GM18499 (cell line): ENCODE measurements at regions not wholly inside any gene's neighbourhood (a gene's known extent, or its start where the extent isn't known, plus 50 kb on each side); places are given as distances from the start of the nearest gene placed in this dataset.

Experiments used
- ATAC-seq: cut with Tn5 transposase; IDR thresholded peaks from one replicate; pipeline ENCODE4 v1.9.1; 2021; ENCODE audit warnings: moderate number of reproducible peaks; ENCODE audit not compliant: insufficient read depth, unreplicated experiment

- no peak for ATAC-seq
These were observed 52.1 kb upstream of the DIPK1A start for GRCh38 chr1:93013145-93014065.

GRCh38 chr1:93014168-93014567 lies 52.9 kb upstream of the DIPK1A start:
- ATAC-seq: no peak

GRCh38 chr1:93015590-93015989 lies 54.3 kb upstream of the DIPK1A start:
- ATAC-seq: no peak

- ATAC-seq: no peak
These were observed 54.9 kb upstream of the DIPK1A start for GRCh38 chr1:93016171-93016570.

- peak; percentile 71 for ATAC-seq
These were observed 57.4 kb upstream of the MTF2 start for GRCh38 chr1:93021539-93022134.

- ATAC-seq: no peak
These were observed 56.5 kb upstream of the MTF2 start for GRCh38 chr1:93022580-93022979.

- ATAC-seq: no peak
These were observed 55.8 kb upstream of the MTF2 start for GRCh38 chr1:93023281-93023680.

GRCh38 chr1:93025572-93025971 lies 53.5 kb upstream of the MTF2 start:
- ATAC-seq: no peak

GRCh38 chr1:93028542-93028941 lies 50.5 kb upstream of the MTF2 start:
- ATAC-seq: no peak
